GM06990 (cell line): ENCODE measurements at regions not wholly inside any gene's neighbourhood (a gene's known extent, or its start where the extent isn't known, plus 50 kb on each side); places are given as distances from the start of the nearest gene placed in this dataset.

ENCODE experiments used
- DNase-seq: peaks from one replicate; pipeline ENCODE4 v3.0.0-alpha.2; 2011; ENCODE audit not compliant: insufficient read length; ENCODE audit errors: extremely low read depth
- H3K27me3 ChIP-seq: replicated peaks from 2 replicates; pipeline ENCODE4 v1.6.0; 2011; ENCODE audit warnings: low read length; ENCODE audit not compliant: control insufficient read depth, insufficient read depth
- H3K36me3 ChIP-seq: 2 replicates; pipeline ENCODE4 v1.5.1; 2011; ENCODE audit warnings: low read length; ENCODE audit not compliant: control insufficient read depth, insufficient read depth
- H3K4me3 ChIP-seq: replicated peaks from 2 replicates; pipeline ENCODE4 v1.5.1; 2011; ENCODE audit warnings: low read depth, mild to moderate bottlenecking, control low read depth, low read length
- TF ChIP-seq, protein P1 (sequence below): IDR thresholded peaks from 2 replicates; pipeline ENCODE4 v1.5.1; 2011; ENCODE audit warnings: low read length, control low read depth, mild to moderate bottlenecking, inconsistent platforms; ENCODE audit not compliant: insufficient read depth, poor library complexity, severe bottlenecking

DNA sequence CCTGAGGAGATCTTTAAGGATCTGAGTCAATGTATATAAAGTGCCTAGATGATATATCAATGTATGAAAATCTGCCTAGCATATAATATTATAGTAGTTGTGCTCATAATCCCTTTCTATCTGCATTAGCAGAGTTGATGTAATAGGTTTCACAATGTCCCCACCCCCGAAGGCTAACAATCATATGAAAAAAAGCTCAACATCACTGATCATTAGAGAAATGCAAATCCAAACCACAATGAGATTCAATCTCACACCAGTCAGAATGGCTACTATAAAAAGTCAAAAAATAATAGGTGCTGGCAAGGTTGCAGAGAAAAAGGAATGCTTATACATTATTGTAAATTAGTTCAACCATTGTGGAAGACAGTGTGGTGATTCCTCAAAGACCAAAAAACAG, 147.8 kb upstream of the DPT start:
- Histone ChIP-seq H3K27me3 (no peaks in the 10 kb centered on the region), H3K36me3 (no peaks in the 10 kb centered on the region), H3K4me3 (no peak overlapping the region)
- TF ChIP-seq, protein P1, sequence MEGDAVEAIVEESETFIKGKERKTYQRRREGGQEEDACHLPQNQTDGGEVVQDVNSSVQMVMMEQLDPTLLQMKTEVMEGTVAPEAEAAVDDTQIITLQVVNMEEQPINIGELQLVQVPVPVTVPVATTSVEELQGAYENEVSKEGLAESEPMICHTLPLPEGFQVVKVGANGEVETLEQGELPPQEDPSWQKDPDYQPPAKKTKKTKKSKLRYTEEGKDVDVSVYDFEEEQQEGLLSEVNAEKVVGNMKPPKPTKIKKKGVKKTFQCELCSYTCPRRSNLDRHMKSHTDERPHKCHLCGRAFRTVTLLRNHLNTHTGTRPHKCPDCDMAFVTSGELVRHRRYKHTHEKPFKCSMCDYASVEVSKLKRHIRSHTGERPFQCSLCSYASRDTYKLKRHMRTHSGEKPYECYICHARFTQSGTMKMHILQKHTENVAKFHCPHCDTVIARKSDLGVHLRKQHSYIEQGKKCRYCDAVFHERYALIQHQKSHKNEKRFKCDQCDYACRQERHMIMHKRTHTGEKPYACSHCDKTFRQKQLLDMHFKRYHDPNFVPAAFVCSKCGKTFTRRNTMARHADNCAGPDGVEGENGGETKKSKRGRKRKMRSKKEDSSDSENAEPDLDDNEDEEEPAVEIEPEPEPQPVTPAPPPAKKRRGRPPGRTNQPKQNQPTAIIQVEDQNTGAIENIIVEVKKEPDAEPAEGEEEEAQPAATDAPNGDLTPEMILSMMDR, result no peak
- DNase-seq, result no peak

DNA sequence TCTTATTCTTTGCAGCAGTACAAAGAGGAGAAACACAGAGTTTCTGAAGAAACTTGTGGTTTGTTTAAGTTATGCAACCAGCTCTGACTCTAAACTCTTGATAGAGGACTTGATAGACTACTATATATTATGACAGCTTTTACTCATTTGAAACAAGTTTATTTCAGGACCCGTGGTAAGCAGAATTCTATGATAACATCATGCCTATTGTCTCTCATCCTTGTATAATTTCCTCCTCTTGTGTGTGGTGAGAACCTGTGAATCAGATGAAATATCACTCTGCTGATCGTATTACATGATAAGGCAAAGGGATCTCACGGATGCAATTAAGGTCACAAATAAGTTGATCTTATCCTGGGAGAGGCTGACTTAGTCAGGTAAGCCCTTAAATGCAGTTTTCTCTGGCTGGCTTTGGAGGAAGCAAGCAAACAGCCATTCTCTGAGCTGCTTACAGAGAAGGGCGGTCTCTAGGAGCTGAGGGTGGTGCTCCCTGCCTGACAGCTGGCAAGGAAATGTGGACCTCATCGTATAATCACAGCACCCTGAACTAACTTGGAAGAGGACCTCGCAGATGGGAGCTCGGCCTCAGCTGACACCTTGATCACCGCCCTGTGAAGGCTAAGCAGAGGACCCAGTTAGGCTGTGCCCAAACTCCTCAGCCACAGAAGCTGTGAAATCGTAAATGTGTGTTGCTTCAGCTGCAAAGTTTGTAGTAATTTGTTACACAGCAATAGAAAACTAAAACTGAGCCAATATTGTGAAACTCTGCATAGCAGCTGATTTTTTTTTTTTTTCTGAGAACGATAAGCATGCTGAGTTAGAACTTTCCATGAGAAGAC, 151.1 kb upstream of the DPT start:
- Histone ChIP-seq H3K36me3 (no peaks in the 10 kb centered on the region), H3K4me3 (no peak overlapping the region), H3K27me3 (no peaks in the 10 kb centered on the region)
- DNase-seq, result no peak
- TF ChIP-seq, protein P1, result no peak

DNA sequence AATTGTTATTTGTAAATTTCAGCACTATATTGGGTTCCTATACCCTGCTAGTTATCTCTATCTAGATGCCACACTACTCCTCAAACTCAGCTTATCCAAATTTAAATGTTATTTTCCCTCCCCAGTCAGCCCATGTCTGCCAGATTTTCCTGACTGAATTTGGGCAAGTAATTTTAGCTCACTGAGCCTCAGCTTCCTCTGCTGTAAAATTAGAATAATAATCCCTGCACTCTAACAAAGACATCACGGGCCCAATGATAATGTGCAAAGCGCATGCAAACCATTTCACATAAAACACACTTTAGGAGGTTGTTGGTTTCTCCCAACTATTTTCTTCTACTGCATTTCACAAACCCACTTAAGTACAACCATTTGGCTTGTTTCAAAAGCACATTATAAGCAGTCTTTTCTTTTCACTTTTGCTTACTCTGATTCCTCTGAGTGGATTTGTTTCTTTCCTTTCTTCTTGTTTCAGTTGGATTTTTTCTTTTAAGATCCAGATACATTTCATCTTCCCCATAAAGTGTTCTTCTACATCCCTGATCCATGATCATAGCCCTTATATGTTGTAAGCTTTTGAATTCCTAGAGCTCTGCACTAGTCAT, 152.8 kb upstream of the DPT start:
- TF ChIP-seq, protein P1, result no peak
- Histone ChIP-seq H3K4me3 (no peak overlapping the region), H3K36me3 (no peaks in the 10 kb centered on the region), H3K27me3 (no peaks in the 10 kb centered on the region)
- no peak for DNase-seq

- no peak overlapping the region for H3K4me3 ChIP-seq
- TF ChIP-seq, protein P1, result no peak
- H3K27me3 ChIP-seq, result no peaks in the 10 kb centered on the region
- no peak for DNase-seq
- H3K36me3 ChIP-seq, result no peaks in the 10 kb centered on the region
These were observed 158.4 kb upstream of the DPT start for GRCh38 chr1:168887381-168887780.

DNA sequence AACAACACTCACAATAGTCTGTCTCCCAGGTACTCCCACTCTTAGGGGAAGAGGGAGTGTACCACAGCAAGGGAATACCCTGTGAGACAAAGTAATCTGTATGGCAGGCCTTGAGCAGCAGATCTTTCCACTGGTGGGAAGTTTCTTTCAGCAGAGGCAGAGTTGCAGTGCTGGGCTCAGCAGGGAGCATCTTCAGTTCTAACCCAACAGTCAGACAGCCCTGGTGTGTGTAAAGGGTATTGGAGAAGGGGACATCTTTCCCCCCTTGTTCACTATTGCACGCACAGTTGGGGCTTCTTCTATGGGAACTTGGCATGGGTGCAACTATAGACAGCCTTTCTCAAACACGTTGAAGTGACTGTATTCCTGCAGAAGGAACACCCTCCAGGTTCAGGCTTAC, 159.4 kb upstream of the DPT start:
- DNase-seq, result no peak
- Histone ChIP-seq H3K36me3 (no peaks in the 10 kb centered on the region), H3K4me3 (no peak overlapping the region), H3K27me3 (no peaks in the 10 kb centered on the region)
- TF ChIP-seq, protein P1, result no peak
